ENCODE measurements at regions not wholly inside any gene's neighbourhood (a gene's known extent, or its start where the extent isn't known, plus 50 kb on each side); places are given as distances from the start of the nearest gene placed in this dataset.
"Not testable (repeated sequence)": the region's sequence is repeated elsewhere in the genome, so short reads cannot be mapped to it uniquely, and the experiment has no call there.

GRCh38 chr7:106448992-106449859 is 164.4 kb upstream of the NAMPT start:
- DNase-seq (ENCODE audit: low read depth) = no peak

- DNase-seq (ENCODE audit: low read depth) = no peak
Observed at GRCh38 chr7:106448346-106448991, 163.7 kb upstream of the NAMPT start.

GRCh38 chr7:106447318-106447847 is 162.6 kb upstream of the NAMPT start:
- no peak for DNase-seq (ENCODE audit: low read depth)

GRCh38 chr7:106445366-106445765 is 160.6 kb upstream of the NAMPT start:
- DNase-seq (ENCODE audit: low read depth) = not testable (repeated sequence)

GRCh38 chr7:106444068-106444655 is 159.4 kb upstream of the NAMPT start:
- no peak for DNase-seq (ENCODE audit: low read depth)

- no peak for DNase-seq (ENCODE audit: low read depth)
Observed at GRCh38 chr7:106443156-106443555, 158.4 kb upstream of the NAMPT start.

- no peak for DNase-seq (ENCODE audit: low read depth)
Observed at GRCh38 chr7:106442476-106442875, 157.7 kb upstream of the NAMPT start.

- not testable (repeated sequence) for DNase-seq (ENCODE audit: low read depth)
Observed at GRCh38 chr7:106441343-106441742, 156.6 kb upstream of the NAMPT start.

- not testable (repeated sequence) for DNase-seq (ENCODE audit: low read depth)
Observed at GRCh38 chr7:106436933-106437332, 152.2 kb upstream of the NAMPT start.

GRCh38 chr7:106433377-106433776 is 148.6 kb upstream of the NAMPT start:
- DNase-seq (ENCODE audit: low read depth) = no peak

GRCh38 chr7:106430535-106431455 is 146.0 kb upstream of the NAMPT start:
- DNase-seq (ENCODE audit: low read depth) = no peak

GRCh38 chr7:106430103-106430502 is 145.3 kb upstream of the NAMPT start:
- no peak for DNase-seq (ENCODE audit: low read depth)

- DNase-seq (ENCODE audit: low read depth) = no peak
Observed at GRCh38 chr7:106426803-106427202, 142.0 kb upstream of the NAMPT start.

- no peak for DNase-seq (ENCODE audit: low read depth)
Observed at GRCh38 chr7:106425017-106425719, 140.4 kb upstream of the NAMPT start.

GRCh38 chr7:106424476-106425016 is 139.8 kb upstream of the NAMPT start:
- no peak for DNase-seq (ENCODE audit: low read depth)

GRCh38 chr7:106423821-106424475 is 139.2 kb upstream of the NAMPT start:
- DNase-seq (ENCODE audit: low read depth) = no peak

- DNase-seq (ENCODE audit: low read depth) = no peak
Observed at GRCh38 chr7:106423111-106423510, 138.3 kb upstream of the NAMPT start.

- no peak for DNase-seq (ENCODE audit: low read depth)
Observed at GRCh38 chr7:106421181-106421762, 136.5 kb upstream of the NAMPT start.

- no peak for DNase-seq (ENCODE audit: low read depth)
Observed at GRCh38 chr7:106420736-106421135, 136.0 kb upstream of the NAMPT start.

- DNase-seq (ENCODE audit: low read depth) = no peak
Observed at GRCh38 chr7:106420210-106420609, 135.4 kb upstream of the NAMPT start.
